ENCODE measurements at regions not wholly inside any gene's neighbourhood (a gene's known extent, or its start where the extent isn't known, plus 50 kb on each side); places are given as distances from the start of the nearest gene placed in this dataset.

GRCh38 chr6:105606831-105607463 is 204.1 kb upstream of the PREP start:
- BruUV-seq (replicated peaks) = no TSS peak
- intact Hi-C loops (cut with micrococcal nuclease) = no loop called here

More at GRCh38 chr6:105606831-105607463, 204.1 kb upstream of the PREP start:
- no peaks in the 10 kb centered on the region for H3K9me1 ChIP-seq (replicated peaks; ENCODE audit: control insufficient read depth, extremely low read depth, insufficient read depth, low read length)
- ChIA-PET CTCF (no interaction called here), POLR2A (no interaction called here)
- no peaks in the 10 kb centered on the region for H4K20me1 ChIP-seq (replicated peaks; ENCODE audit: control insufficient read depth, extremely low read depth, insufficient read depth, low read length)
- no peak overlapping the region for H2AFZ ChIP-seq (ENCODE audit: low read depth, low read length)
- H3K79me2 ChIP-seq (ENCODE audit: control insufficient read depth, insufficient read depth, low read length) = no peaks in the 10 kb centered on the region
- no peak overlapping the region for H3K27ac ChIP-seq (ENCODE audit: insufficient read depth, low read depth, low read length)
- no peak overlapping the region for H3K4me2 ChIP-seq (ENCODE audit: insufficient read depth, low read length)
- H3K36me3 ChIP-seq (ENCODE audit: control insufficient read depth in 2 of 2, extremely low read depth in 1 of 2, insufficient read depth in 2 of 2, low read length in 2 of 2) = no peaks in the 10 kb centered on the region
- DNase-seq (ENCODE audit: low read depth, low spot score) (no peak), FAIRE-seq (no peak)
- no peaks in the 10 kb centered on the region for H3K4me1 ChIP-seq (ENCODE audit: control insufficient read depth, extremely low read depth, insufficient read depth, low read length)
- no peak overlapping the region for H3K9ac ChIP-seq (replicated peaks; ENCODE audit: extremely low read depth, insufficient read depth, low read length)
- no peak overlapping the region for H3K4me3 ChIP-seq (replicated peaks in 1 of 3; ENCODE audit: insufficient read depth in 1 of 3, low read depth in 1 of 3, low read length in 3 of 3)
- H3K9me3 ChIP-seq (replicated peaks; ENCODE audit: control insufficient read depth, insufficient read depth, low read length) = no peaks in the 10 kb centered on the region
- H3K27me3 ChIP-seq (ENCODE audit: control insufficient read depth in 2 of 2, insufficient read depth in 2 of 2, low read length in 2 of 2) = no peaks in the 10 kb centered on the region
- TF ChIP-seq, protein P1, sequence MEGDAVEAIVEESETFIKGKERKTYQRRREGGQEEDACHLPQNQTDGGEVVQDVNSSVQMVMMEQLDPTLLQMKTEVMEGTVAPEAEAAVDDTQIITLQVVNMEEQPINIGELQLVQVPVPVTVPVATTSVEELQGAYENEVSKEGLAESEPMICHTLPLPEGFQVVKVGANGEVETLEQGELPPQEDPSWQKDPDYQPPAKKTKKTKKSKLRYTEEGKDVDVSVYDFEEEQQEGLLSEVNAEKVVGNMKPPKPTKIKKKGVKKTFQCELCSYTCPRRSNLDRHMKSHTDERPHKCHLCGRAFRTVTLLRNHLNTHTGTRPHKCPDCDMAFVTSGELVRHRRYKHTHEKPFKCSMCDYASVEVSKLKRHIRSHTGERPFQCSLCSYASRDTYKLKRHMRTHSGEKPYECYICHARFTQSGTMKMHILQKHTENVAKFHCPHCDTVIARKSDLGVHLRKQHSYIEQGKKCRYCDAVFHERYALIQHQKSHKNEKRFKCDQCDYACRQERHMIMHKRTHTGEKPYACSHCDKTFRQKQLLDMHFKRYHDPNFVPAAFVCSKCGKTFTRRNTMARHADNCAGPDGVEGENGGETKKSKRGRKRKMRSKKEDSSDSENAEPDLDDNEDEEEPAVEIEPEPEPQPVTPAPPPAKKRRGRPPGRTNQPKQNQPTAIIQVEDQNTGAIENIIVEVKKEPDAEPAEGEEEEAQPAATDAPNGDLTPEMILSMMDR (IDR thresholded peaks at IDR 0.05; ENCODE audit: extremely low read depth in 1 of 2, insufficient read depth in 1 of 2, low read depth in 1 of 2, low read length in 2 of 2) = no peak
- TF ChIP-seq EZH2 (IDR thresholded peaks at IDR 0.05; ENCODE audit: borderline replicate concordance, low read depth, low read length, severe bottlenecking) = no peak
- TF ChIP-seq, protein P2, sequence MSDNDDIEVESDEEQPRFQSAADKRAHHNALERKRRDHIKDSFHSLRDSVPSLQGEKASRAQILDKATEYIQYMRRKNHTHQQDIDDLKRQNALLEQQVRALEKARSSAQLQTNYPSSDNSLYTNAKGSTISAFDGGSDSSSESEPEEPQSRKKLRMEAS (IDR thresholded peaks at IDR 0.05; ENCODE audit: insufficient read depth, insufficient read length) = no peak
- TF ChIP-seq MYC (IDR thresholded peaks at IDR 0.05; ENCODE audit: low read depth, low read length) = no peak
- no peak for TF ChIP-seq POLR2AphosphoS5 (IDR thresholded peaks at IDR 0.05; ENCODE audit: insufficient read depth, low read depth, low read length)
- TF ChIP-seq JUN (IDR thresholded peaks at IDR 0.05; ENCODE audit: borderline replicate concordance, insufficient read depth, insufficient read length, low read depth) = no peak
- no peak for TF ChIP-seq FOS (IDR thresholded peaks at IDR 0.05; ENCODE audit: borderline replicate concordance, insufficient read depth, low read length)
- no peak for TF ChIP-seq POLR2A (IDR thresholded peaks at IDR 0.05; ENCODE audit: low read depth, low read length)
- TF ChIP-seq GATA2 (IDR thresholded peaks at IDR 0.05; ENCODE audit: insufficient read depth, insufficient read length, low read depth, low read length) = no peak
- dilution Hi-C loops (cut with MboI; ENCODE audit: extremely low pct_ligation_motif_present, low sequenced_read_pairs) = no loop called here
